ENCODE measurements at regions not wholly inside any gene's neighbourhood (a gene's known extent, or its start where the extent isn't known, plus 50 kb on each side); places are given as distances from the start of the nearest gene placed in this dataset.

GRCh38 chr1:40928699-40929098, 50.8 kb upstream of the CTPS1 start:
- no peak for FAIRE-seq
- TF ChIP-seq CTCF (optimal IDR thresholded peaks at IDR 0.05 in 1 of 3, IDR thresholded peaks at IDR 0.05 in 1 of 3, conservative IDR thresholded peaks at IDR 0.05 in 1 of 3; ENCODE audit: extremely low read depth in 1 of 3, insufficient read depth in 2 of 3, low read length in 3 of 3) (no peak), EZH2 (IDR thresholded peaks at IDR 0.05; ENCODE audit: low read length) (no peak)
- Histone ChIP-seq H3K9me1 (ENCODE audit: control insufficient read depth, extremely low read depth, insufficient read depth, low read length) (no peaks in the 10 kb centered on the region), H3K36me3 (ENCODE audit: control insufficient read depth in 2 of 2, extremely low read depth in 1 of 2, insufficient read depth in 2 of 2, low read length in 2 of 2) (no peaks in the 10 kb centered on the region), H4K20me1 (ENCODE audit: control insufficient read depth, extremely low read depth, insufficient read depth, low read length) (no peaks in the 10 kb centered on the region), H3K9me3 (ENCODE audit: control insufficient read depth, low read depth, low read length) (no peaks in the 10 kb centered on the region), H2AFZ (ENCODE audit: control insufficient read depth, low read length) (no peak overlapping the region), H3K9ac (ENCODE audit: control insufficient read depth, extremely low read depth, insufficient read depth, low read length) (no peak overlapping the region), H3K27ac (ENCODE audit: control insufficient read depth, insufficient read depth, low read length) (no peak overlapping the region), H3K79me2 (ENCODE audit: control insufficient read depth, insufficient read depth, low read length) (no peaks in the 10 kb centered on the region), H3K4me2 (ENCODE audit: control insufficient read depth, extremely low read depth, insufficient read depth, low read depth, low read length) (no peak overlapping the region), H3K4me3 (ENCODE audit: control insufficient read depth in 2 of 3, extremely low read depth in 1 of 3, insufficient read depth in 2 of 3, low read depth in 1 of 3, low read length in 3 of 3) (no peak overlapping the region), H3K4me1 (ENCODE audit: control insufficient read depth, extremely low read depth, insufficient read depth, low read length) (peaks cover 8% of the 10 kb centered on the region), H3K27me3 (ENCODE audit: control insufficient read depth, extremely low read depth, insufficient read depth, low read length) (no peaks in the 10 kb centered on the region)
- dilution Hi-C loops (cut with MboI; ENCODE audit: extremely low pct_ligation_motif_present, low sequenced_read_pairs) = no loop called here
- DNase-seq (ENCODE audit: low read depth, low spot score) = no peak

- Histone ChIP-seq H3K27me3 (ENCODE audit: control insufficient read depth, extremely low read depth, insufficient read depth, low read length) (no peaks in the 10 kb centered on the region), H3K9me1 (ENCODE audit: control insufficient read depth, extremely low read depth, insufficient read depth, low read length) (no peaks in the 10 kb centered on the region), H3K4me1 (ENCODE audit: control insufficient read depth, extremely low read depth, insufficient read depth, low read length) (peaks cover 8% of the 10 kb centered on the region), H3K9me3 (ENCODE audit: control insufficient read depth, low read depth, low read length) (no peaks in the 10 kb centered on the region), H3K4me2 (ENCODE audit: control insufficient read depth, extremely low read depth, insufficient read depth, low read depth, low read length) (no peak overlapping the region), H3K9ac (ENCODE audit: control insufficient read depth, extremely low read depth, insufficient read depth, low read length) (no peak overlapping the region), H3K4me3 (ENCODE audit: control insufficient read depth in 2 of 3, extremely low read depth in 1 of 3, insufficient read depth in 2 of 3, low read depth in 1 of 3, low read length in 3 of 3) (no peak overlapping the region), H2AFZ (ENCODE audit: control insufficient read depth, low read length) (no peak overlapping the region), H3K27ac (ENCODE audit: control insufficient read depth, insufficient read depth, low read length) (no peak overlapping the region), H3K36me3 (ENCODE audit: control insufficient read depth in 2 of 2, extremely low read depth in 1 of 2, insufficient read depth in 2 of 2, low read length in 2 of 2) (no peaks in the 10 kb centered on the region), H4K20me1 (ENCODE audit: control insufficient read depth, extremely low read depth, insufficient read depth, low read length) (no peaks in the 10 kb centered on the region), H3K79me2 (ENCODE audit: control insufficient read depth, insufficient read depth, low read length) (no peaks in the 10 kb centered on the region)
- DNase-seq (ENCODE audit: low read depth, low spot score) = no peak
- dilution Hi-C loops (cut with MboI; ENCODE audit: extremely low pct_ligation_motif_present, low sequenced_read_pairs) = no loop called here
- TF ChIP-seq EZH2 (IDR thresholded peaks at IDR 0.05; ENCODE audit: low read length) = no peak
- FAIRE-seq = no peak
Measured at GRCh38 chr1:40929155-40929554, 50.3 kb upstream of the CTPS1 start.
